Sigmoid colon (tissue), 4 donors: ENCODE measurements at regions not wholly inside any gene's neighbourhood (a gene's known extent, or its start where the extent isn't known, plus 50 kb on each side); places are given as distances from the start of the nearest gene placed in this dataset.

ENCODE experiments used
- CTCF ChIP-seq, 4 experiments: fragments of 450-650 bp in 3 of 4; fragments of 200-600 bp in 1 of 4; IDR thresholded peaks; one replicate each; pipeline ENCODE4 v1.5.1; 2016 to 2019; ENCODE audit warnings: antibody characterized with exemption in 4 of 4, mild to moderate bottlenecking in 3 of 4, moderate library complexity in 2 of 4
- POLR2A ChIP-seq, 2 donors: fragments of 450-650 bp; IDR thresholded peaks; one replicate each; pipeline ENCODE4 v1.6.1; 2016; ENCODE audit warnings: antibody characterized with exemption in 2 of 2, mild to moderate bottlenecking in 2 of 2, moderate library complexity in 2 of 2
- POLR2AphosphoS5 ChIP-seq, 4 donors: sonication (generic); formaldehyde crosslinking; IDR thresholded peaks; one replicate each; pipeline ENCODE4 v1.6.1; 2017; ENCODE audit warnings: antibody characterized with exemption in 4 of 4

GRCh38 chr3:174376346-174376745 is 482.8 kb upstream of the NAALADL2 start:
- no peak for TF ChIP-seq POLR2AphosphoS5 (IDR thresholded peaks at IDR 0.05)
- no peak for TF ChIP-seq POLR2A (IDR thresholded peaks at IDR 0.05)
- no peak for TF ChIP-seq CTCF (IDR thresholded peaks at IDR 0.05)
